ENCODE measurements at regions not wholly inside any gene's neighbourhood (a gene's known extent, or its start where the extent isn't known, plus 50 kb on each side); places are given as distances from the start of the nearest gene placed in this dataset.

DNA sequence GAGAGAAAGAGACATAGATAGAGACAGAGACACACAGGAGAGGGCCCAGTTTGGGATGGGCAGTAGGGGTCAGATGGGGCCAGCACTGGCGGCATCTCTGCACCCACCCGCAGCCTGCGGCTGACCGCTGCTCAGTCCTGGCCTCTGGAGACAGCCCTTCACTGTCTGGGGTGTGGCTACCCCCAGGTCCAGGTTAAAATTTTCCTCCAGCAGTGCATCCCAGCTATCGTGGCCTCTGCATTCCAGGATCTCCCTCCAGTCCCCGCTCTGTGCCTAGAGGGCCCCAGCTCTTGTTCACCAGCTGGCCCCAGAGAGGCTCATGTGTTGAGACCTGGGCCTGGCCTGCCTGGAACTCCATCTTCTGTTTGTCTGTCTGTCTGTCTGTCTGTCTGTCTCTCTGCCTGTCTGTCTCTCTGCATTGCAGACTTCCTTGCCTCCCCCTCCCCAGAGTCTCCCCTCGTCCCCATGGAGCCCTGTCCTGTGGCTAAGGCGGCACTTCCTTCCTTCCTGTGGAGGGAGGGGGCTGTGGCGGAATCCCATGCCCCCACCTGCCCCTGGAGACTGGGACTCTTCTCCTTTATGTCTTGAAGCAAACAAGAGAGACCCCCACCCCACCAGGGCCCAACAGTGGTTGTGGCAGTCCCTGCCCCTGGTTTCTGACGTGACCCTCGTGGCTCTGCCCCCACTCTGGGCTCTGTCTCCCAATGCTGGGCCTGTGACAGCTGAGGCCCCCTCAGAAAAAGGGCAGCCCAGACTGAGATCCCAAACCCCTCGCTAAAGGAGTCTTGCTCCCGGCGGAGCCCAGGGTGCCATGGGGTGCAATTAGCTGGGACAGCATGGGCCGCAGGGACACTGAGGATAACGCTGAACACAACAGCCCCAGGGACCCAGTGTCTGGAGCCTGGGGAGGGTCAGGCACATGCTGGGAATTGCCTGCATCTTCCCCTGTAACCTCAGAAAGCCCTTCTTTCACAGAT, 241.8 kb downstream of the NPHP4 start:
- Mint-ChIP-seq H3K9me3 (no peaks in the 10 kb centered on the region), H3K36me3 (no peaks in the 10 kb centered on the region), H3K4me1 (peaks cover 0 to 4% (median 0%) of the 10 kb centered on the region in 3 donors), H3K4me3 (no peak overlapping the region), H3K27ac (no peak overlapping the region), H3K27me3 (peaks cover 4 to 11% of the 10 kb centered on the region in 2 donors)
- no peaks in the 10 kb centered on the region for H3K36me3 ChIP-seq (ENCODE audit: insufficient read depth, low read length)
- no peaks in the 10 kb centered on the region for H3K27me3 ChIP-seq (ENCODE audit: insufficient read depth, low read length, poor library complexity, severe bottlenecking)
- no peak for DNase-seq
- H3K27ac ChIP-seq (ENCODE audit: low read depth, low read length): no peak overlapping the region
- POLR2A ChIA-PET: no interaction called here
- no peaks in the 10 kb centered on the region for H3K4me1 ChIP-seq (ENCODE audit: insufficient read depth, low read length)
- H3K4me3 ChIP-seq (ENCODE audit: low read length): no peak overlapping the region
- CTCF ChIA-PET: no interaction called here
- H3K9me3 ChIP-seq (ENCODE audit: low read length): no peaks in the 10 kb centered on the region

- no peak overlapping the region for H3K4me3 ChIP-seq (ENCODE audit: low read length)
- Mint-ChIP-seq H3K4me1 (peaks cover 0 to 4% (median 2%) of the 10 kb centered on the region in 3 donors), H3K9me3 (no peaks in the 10 kb centered on the region), H3K27ac (peak overlapping the region in 1 of 8 donors; percentile 24), H3K4me3 (no peak overlapping the region), H3K27me3 (peaks cover 10 to 15% of the 10 kb centered on the region in 2 donors), H3K36me3 (no peaks in the 10 kb centered on the region)
- H3K27me3 ChIP-seq (ENCODE audit: insufficient read depth, low read length, poor library complexity, severe bottlenecking): no peaks in the 10 kb centered on the region
- H3K4me1 ChIP-seq (ENCODE audit: insufficient read depth, low read length): no peaks in the 10 kb centered on the region
- DNase-seq: no peak
- CTCF ChIA-PET: no interaction called here
- H3K27ac ChIP-seq (ENCODE audit: low read depth, low read length): no peak overlapping the region
- no peaks in the 10 kb centered on the region for H3K9me3 ChIP-seq (ENCODE audit: low read length)
- no peaks in the 10 kb centered on the region for H3K36me3 ChIP-seq (ENCODE audit: insufficient read depth, low read length)
- POLR2A ChIA-PET: no interaction called here
Observed at GRCh38 chr1:5748286-5749225, 243.7 kb downstream of the NPHP4 start.

DNA sequence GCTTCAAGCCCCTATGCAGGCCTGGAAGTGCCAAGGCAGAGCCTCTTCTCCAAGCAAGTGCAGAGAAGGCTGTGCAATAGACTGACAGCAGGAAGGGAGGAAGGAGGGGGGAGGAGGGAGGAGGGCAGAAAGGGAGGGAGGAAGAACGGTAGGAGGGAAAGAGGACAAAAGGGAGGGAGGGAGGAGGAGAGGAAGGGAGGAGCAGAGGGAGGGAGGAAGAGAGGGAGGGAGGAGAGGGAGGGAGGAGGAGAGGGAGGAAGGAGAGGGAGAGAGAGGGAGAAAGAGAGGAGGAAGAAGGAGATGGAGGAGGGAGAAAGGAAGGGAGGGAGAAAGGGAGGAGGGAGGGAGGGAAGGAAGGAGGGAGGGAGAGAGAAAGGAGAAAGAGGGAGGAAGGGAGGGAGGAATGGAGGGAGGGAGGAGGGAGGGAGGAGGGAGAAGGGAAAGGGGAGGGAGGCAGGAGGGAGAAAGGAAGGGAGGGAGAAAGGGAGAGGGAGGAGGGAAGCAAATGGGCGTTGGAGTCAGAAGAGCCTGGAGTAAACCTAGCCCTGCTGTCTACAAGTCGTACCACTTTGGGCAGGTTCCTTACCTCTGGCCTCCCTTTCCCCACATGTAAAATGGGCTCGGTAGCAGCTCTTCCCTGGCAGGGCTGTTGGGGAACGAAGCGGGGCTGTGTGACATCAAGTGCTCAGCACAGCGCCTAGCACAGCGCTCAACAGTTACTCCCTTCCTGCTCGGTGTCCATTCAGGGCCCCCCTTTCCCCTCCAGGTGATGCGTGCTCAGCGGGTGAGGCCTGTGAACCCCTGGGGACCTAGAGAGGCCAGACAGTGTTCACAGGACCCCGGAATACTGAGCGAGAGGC, 244.6 kb downstream of the NPHP4 start:
- H3K27me3 ChIP-seq (ENCODE audit: insufficient read depth, low read length, poor library complexity, severe bottlenecking): no peaks in the 10 kb centered on the region
- H3K9me3 ChIP-seq (ENCODE audit: low read length): no peaks in the 10 kb centered on the region
- no peaks in the 10 kb centered on the region for H3K36me3 ChIP-seq (ENCODE audit: insufficient read depth, low read length)
- H3K27me3 Mint-ChIP-seq: peaks cover 11 to 15% of the 10 kb centered on the region in 2 donors
- H3K4me3 ChIP-seq (ENCODE audit: low read length): no peak overlapping the region
- no peaks in the 10 kb centered on the region for H3K4me1 ChIP-seq (ENCODE audit: insufficient read depth, low read length)
- H3K4me3 Mint-ChIP-seq: no peak overlapping the region
- no peaks in the 10 kb centered on the region for H3K9me3 Mint-ChIP-seq
- peaks cover 0 to 4% (median 2%) of the 10 kb centered on the region in 3 donors for H3K4me1 Mint-ChIP-seq
- H3K27ac ChIP-seq (ENCODE audit: low read depth, low read length): no peak overlapping the region
- H3K27ac Mint-ChIP-seq: peak overlapping the region in 1 of 8 donors; percentile 50
- CTCF ChIA-PET: interaction anchor here (3.6 to 5.1 kb wide), 2 partner anchors 108 to 235 kb away, joined by 38 to 53 read pairs; no protein-coding TSS in a partner anchor
- no peaks in the 10 kb centered on the region for H3K36me3 Mint-ChIP-seq
- DNase-seq: peak in 1 of 5 donors; percentile 9
- POLR2A ChIA-PET: no interaction called here

DNA sequence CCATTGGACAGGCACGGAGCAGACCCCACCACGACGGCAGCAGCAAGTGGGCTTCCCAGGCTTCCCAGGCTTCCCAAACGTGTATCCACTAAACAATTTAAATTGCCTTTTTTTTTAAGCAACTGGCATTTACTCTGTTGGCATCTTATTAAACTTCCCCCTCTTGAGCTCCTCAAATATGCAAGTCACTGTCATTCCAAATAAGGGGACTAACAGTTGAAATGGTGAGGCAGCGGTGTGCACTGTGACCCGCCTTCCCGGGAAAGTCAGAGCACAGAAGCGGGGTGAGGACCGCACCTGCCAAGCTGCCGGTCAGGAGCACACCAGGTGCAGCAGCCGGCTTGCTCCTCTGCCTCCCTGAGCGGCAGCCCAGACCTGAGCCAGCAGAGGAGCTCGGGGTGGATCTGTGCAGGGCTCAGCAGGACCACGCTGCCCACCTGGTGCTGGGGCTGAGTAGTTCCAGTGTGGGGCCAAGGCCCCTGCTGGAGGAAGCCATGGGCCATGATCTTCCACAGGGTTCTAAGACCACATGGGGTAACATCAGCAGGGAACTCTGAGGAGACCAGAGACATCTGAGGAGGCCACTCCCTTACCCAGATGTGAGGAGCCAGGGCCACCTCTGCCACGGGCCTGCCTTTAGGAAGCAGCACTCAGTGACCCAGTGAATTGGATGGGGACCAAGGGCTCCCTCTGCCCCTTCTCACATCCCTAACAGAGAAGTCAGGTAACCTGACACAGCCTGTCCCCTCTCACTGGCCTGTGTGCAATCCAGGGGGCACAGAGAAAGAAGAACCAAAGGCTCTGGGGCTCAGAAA, 245.4 kb downstream of the NPHP4 start:
- H3K27me3 Mint-ChIP-seq: peaks cover 15 to 19% of the 10 kb centered on the region in 2 donors
- H3K27ac Mint-ChIP-seq: no peak overlapping the region
- no peak overlapping the region for H3K4me3 Mint-ChIP-seq
- Histone ChIP-seq H3K4me3 (ENCODE audit: low read length) (no peak overlapping the region), H3K27me3 (ENCODE audit: insufficient read depth, low read length, poor library complexity, severe bottlenecking) (no peaks in the 10 kb centered on the region), H3K4me1 (ENCODE audit: insufficient read depth, low read length) (no peaks in the 10 kb centered on the region), H3K36me3 (ENCODE audit: insufficient read depth, low read length) (no peaks in the 10 kb centered on the region), H3K9me3 (ENCODE audit: low read length) (no peaks in the 10 kb centered on the region), H3K27ac (ENCODE audit: low read depth, low read length) (no peak overlapping the region)
- H3K36me3 Mint-ChIP-seq: no peaks in the 10 kb centered on the region
- ChIA-PET CTCF (interaction anchor here (1.3 to 5.1 kb wide), 6 partner anchors 63 to 242 kb away, joined by 3 to 53 read pairs (median 8); no protein-coding TSS in a partner anchor), POLR2A (no interaction called here)
- DNase-seq: peak in 1 of 5 donors; percentile 35
- H3K4me1 Mint-ChIP-seq: peaks cover 0 to 7% (median 4%) of the 10 kb centered on the region in 3 donors
- H3K9me3 Mint-ChIP-seq: no peaks in the 10 kb centered on the region

- no peaks in the 10 kb centered on the region for H3K27me3 ChIP-seq (ENCODE audit: insufficient read depth, low read length, poor library complexity, severe bottlenecking)
- ChIA-PET CTCF (interaction anchor here (0.7 to 5.1 kb wide), 15 partner anchors 18 to 460 kb away, joined by 3 to 53 read pairs (median 4); no protein-coding TSS in a partner anchor), POLR2A (no interaction called here)
- H3K4me3 ChIP-seq (ENCODE audit: low read length): no peak overlapping the region
- peak overlapping the region in 1 of 8 donors; percentile 47 for H3K27ac Mint-ChIP-seq
- H3K36me3 Mint-ChIP-seq: no peaks in the 10 kb centered on the region
- peaks cover 15 to 19% of the 10 kb centered on the region in 2 donors for H3K27me3 Mint-ChIP-seq
- no peaks in the 10 kb centered on the region for H3K36me3 ChIP-seq (ENCODE audit: insufficient read depth, low read length)
- H3K27ac ChIP-seq (ENCODE audit: low read depth, low read length): no peak overlapping the region
- H3K4me3 Mint-ChIP-seq: no peak overlapping the region
- no peaks in the 10 kb centered on the region for H3K9me3 Mint-ChIP-seq
- no peaks in the 10 kb centered on the region for H3K9me3 ChIP-seq (ENCODE audit: low read length)
- H3K4me1 ChIP-seq (ENCODE audit: insufficient read depth, low read length): peaks cover under 1% of the 10 kb centered on the region
- DNase-seq: peak; percentile 37 to 71 (median 40)
- H3K4me1 Mint-ChIP-seq: peaks cover 0 to 7% (median 4%) of the 10 kb centered on the region in 3 donors
Observed at GRCh38 chr1:5745800-5746610, 246.2 kb downstream of the NPHP4 start.

- Histone ChIP-seq H3K4me1 (ENCODE audit: insufficient read depth, low read length) (peaks cover 9% of the 10 kb centered on the region), H3K4me3 (ENCODE audit: low read length) (no peak overlapping the region), H3K27ac (ENCODE audit: low read depth, low read length) (no peak overlapping the region), H3K27me3 (ENCODE audit: insufficient read depth, low read length, poor library complexity, severe bottlenecking) (no peaks in the 10 kb centered on the region), H3K9me3 (ENCODE audit: low read length) (no peaks in the 10 kb centered on the region), H3K36me3 (ENCODE audit: insufficient read depth, low read length) (no peaks in the 10 kb centered on the region)
- Mint-ChIP-seq H3K36me3 (no peaks in the 10 kb centered on the region), H3K9me3 (no peaks in the 10 kb centered on the region), H3K4me3 (peak overlapping the region in 1 of 7 donors; percentile 27), H3K4me1 (peaks cover 4 to 14% (median 6%) of the 10 kb centered on the region in 3 donors), H3K27ac (peak overlapping the region in 1 of 8 donors; percentile 16), H3K27me3 (peaks cover 15 to 19% of the 10 kb centered on the region in 2 donors)
- DNase-seq: peak in 1 of 5 donors; percentile 5
- ChIA-PET CTCF (interaction anchor here (0.7 to 5.1 kb wide), 13 partner anchors 17 to 459 kb away, joined by 3 to 53 read pairs (median 4); no protein-coding TSS in a partner anchor), POLR2A (no interaction called here)
Observed at GRCh38 chr1:5744911-5745799, 247.1 kb downstream of the NPHP4 start.
